Occipital lobe (tissue), 1 donor: ENCODE measurements at regions not wholly inside any gene's neighbourhood (a gene's known extent, or its start where the extent isn't known, plus 50 kb on each side); places are given as distances from the start of the nearest gene placed in this dataset.

Experiments used
- DNase-seq: peaks from one replicate; lab custom pipeline; 2025; lab: John Stamatoyannopoulos, UW

- DNase-seq, result no peak
These were observed 724.5 kb downstream of the NCAM2 start for GRCh38 chr21:21722731-21723130.

- no peak for DNase-seq
These were observed 732.3 kb downstream of the NCAM2 start for GRCh38 chr21:21730512-21730911.

DNA sequence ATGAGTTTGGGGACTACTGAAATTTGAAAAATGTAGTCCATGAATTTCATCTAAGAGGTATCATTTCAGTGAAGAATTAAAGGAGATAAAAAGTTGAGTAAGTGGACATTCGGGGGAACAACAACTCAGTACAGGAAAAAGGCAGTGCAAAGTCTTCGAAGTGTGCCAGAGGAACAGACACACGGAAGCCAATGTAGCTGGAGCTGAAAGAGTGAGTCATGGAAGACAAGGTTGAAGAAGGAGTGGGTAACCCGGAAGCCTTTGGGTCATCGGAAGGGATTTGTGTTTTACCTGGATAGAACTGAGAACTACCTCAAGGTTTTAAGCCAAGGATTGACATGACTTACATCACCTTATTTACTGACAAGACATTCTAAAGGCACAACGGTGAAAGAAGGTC lies 733.4 kb downstream of the NCAM2 start:
- no peak for DNase-seq

- DNase-seq, result no peak
These were observed 735.9 kb downstream of the NCAM2 start for GRCh38 chr21:21734088-21734487.

DNA sequence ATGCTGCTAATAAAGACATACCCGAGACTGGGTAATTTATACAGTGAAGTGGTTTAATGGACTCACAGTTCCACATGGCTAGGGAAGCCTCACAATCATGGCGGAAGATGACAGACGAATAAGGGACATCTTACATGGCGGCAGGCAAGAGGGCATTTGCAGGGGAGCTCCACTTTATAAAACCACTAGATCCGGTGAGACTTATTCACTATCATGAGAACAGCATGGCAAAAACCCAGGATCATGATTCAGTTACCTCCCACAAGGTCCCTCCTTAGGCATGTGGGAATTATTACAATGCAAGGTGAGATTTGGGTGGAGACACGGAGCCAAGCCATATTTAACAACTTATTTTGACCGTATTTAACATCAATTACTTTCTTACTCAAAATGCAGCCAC lies 739.0 kb downstream of the NCAM2 start:
- no peak for DNase-seq

DNA sequence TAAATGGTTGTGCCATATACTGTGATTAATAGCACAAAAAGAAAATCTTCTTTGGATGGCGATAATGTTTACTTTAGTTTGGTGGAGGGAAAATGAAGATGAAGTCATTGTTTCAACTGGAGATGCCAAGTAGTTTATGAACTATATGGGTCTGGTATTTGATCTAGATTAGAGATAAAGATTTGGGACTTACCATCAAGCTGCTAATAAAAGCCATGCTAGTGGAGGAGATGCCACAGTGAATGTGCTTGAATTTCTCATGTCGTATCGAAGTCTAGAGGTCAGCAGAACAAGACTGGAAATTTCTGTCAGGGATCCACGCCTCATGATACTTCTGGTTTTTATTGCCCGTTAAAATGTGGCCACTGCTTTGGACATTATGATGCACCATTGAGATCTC lies 742.0 kb downstream of the NCAM2 start:
- no peak for DNase-seq

DNA sequence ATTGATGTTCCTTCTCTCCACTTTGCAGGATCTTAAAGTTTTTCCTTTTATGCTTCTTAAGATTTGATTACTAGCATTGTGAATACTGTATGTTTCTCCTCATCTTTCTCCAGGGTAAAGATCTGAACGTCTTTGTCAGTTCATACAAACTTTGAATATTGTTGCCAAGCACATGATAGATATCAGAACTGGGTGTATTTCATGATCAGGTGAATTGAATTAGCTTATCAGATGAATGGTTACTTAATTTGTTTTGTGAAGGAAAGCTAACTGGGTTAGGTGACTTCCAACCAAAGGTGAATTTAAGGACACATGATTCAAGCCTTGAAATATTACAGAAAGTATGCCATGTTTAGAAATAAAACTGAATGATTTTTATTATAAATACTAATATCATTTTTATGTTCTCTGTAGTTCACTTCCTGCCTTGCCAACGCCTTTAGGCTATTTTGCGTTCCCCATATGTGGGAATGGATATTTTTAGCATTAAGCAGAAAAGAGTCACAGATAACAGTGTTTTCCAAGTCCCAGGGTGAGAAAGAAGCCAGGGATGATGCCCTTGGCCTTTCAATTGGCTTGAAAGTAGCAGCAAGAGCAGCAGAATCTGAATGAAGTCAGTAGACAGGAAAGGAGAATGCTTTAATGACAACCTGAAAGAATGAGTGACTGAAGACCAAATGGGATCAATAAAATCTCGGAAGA lies 752.1 kb downstream of the NCAM2 start:
- DNase-seq, result no peak

- no peak for DNase-seq
These were observed 753.1 kb downstream of the NCAM2 start for GRCh38 chr21:21751286-21751685.

DNA sequence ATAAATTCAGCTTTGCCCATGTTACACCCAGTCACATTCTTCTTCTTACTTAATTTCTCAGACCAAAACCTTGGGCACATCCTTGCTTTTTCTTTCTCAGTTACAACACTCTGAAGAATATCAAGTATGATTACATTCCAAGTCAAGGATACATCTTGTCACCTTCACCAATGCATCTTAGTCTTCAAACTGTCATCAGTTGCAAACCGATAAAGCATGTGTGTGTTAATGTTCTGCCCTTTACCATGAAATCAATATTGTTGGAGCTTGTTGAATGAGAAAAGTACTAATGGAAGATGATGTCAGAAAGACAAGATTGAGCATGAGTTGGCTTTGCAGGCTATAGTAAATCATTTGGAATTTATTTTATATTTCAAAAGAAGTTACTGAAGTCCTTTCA lies 764.6 kb downstream of the NCAM2 start:
- DNase-seq, result no peak

- DNase-seq, result no peak
These were observed 766.1 kb downstream of the NCAM2 start for GRCh38 chr21:21764281-21764680.

DNA sequence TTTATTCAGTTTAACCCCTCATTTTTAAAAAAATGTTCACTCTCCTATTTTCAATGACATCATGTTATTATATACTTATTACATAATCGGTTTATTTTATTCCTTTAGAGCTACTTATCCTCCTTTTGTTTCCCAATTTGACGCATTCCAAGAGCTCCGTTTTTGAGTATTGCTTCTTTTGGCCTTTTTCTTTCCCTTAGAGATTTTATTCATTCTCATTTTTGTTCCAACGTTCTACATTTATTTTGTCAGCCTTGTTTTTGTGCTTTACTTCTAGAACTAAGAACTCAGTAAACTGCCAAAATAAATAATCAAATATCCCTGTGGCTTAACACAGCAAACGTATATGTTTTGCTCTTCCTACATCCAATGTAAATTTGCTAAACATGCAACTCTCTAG lies 769.1 kb downstream of the NCAM2 start:
- DNase-seq, result no peak

DNA sequence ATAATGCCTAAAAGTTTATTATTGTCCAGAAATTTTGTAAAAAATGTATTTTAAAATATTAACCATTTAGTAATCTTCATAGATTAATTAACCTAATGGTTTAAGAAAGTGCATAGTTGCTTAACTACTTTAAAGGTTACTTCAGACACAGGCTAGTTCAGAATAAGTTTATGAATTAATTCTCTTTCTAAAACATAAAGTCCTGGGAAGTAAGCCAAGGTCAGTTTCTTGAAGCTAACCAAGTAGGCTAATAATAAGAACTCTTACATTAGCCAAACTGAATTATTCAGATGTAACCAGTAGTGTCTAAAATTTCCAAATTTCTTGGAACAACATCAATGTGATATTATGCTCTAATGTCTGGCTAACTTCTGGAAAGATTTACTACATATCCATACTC lies 790.4 kb downstream of the NCAM2 start:
- DNase-seq, result no peak

DNA sequence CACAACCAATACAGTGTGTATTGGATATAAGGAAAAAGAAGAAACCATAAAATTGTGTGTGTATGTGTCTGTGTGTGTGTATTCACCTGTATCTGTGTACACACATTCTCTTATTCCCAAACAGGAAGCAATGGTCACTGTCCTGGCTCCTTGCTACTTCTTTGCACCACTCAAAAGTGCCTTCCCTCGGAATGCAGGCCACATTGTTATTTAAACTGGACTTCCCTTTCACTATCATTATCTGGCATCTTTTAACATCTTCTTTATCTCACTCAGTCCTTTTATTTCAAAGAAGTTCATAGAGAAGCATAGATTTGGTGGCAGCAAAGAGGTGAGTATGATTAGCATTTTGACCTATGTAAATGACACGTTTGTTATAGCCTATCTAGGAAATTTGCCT lies 803.7 kb downstream of the NCAM2 start:
- DNase-seq, result no peak

GRCh38 chr21:21806711-21807597 lies 808.7 kb downstream of the NCAM2 start:
- DNase-seq, result no peak

DNA sequence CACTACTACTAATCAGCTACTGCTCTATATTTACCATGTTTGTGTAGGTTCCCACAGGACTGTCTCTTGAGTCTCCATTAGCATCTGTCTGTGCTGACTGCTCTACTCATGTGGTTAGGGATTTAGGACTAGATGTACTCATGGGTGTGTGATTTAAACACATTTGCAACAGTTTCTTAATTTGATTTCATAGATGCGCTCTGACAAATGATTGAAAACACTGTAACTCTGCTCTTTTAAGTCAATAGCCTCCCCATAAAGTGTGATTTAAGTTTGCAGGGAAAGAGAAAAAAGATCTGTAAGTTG lies 809.3 kb downstream of the NCAM2 start:
- no peak for DNase-seq

GRCh38 chr21:21813289-21813688 lies 815.1 kb downstream of the NCAM2 start:
- DNase-seq, result no peak

GRCh38 chr21:21813934-21814333 lies 815.7 kb downstream of the NCAM2 start:
- no peak for DNase-seq

DNA sequence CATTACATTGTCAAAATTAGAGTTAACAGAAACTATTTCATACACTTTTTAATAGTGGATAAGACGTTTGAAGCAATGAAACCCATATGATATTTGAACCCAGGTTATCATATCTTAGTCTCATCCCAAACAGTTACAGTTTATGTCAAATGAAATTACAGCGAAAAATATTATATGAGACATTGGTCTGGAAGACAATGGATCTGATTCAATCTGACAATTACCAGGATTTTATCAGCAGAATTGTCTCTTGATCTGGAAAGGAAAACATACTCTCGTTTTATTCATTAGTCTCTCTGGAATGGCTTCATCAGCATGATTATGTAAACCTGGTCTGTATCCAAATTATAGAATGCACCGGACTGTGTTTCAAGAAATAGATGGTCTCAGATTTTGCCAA lies 818.6 kb downstream of the NCAM2 start:
- DNase-seq, result no peak

DNA sequence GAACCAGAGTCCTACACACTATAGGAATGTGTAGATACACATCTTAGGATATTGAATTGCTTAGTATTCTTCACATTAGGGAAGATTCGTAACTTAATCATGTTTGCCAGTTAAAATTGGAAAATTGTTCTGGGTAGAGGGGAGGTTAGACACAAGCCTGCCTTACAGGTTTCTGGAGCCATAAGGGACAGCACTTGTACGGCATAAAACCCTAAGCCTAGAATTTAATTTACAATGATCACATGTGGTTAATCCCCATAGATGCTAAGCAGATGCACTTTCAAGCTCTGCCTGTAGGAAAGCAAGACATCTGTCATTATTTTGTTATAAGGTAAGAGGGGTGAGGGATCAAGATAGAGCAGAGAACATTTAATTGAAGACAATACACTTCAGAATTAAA lies 820.7 kb downstream of the NCAM2 start:
- DNase-seq, result no peak

GRCh38 chr21:21828130-21828529 lies 829.9 kb downstream of the NCAM2 start:
- no peak for DNase-seq

DNA sequence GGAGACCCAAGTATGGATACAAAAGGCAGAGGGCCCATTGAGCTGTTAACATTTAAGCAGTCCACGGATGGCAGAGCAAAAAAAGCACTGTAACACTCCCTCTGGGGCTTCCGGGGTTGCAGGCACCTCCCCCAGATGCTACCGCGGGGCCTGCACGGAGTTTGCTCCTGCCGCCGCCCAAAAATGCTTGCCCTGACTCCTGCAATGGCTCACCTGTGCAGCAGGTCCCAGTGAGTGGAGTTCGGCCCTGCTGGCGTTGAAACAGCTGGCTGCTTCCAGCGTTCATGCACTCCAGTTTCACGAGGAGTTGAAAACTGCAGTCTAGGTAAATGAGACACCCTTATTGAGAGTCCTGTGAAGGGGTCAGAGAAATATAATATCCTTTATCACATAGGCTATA lies 832.8 kb downstream of the NCAM2 start:
- DNase-seq, result no peak

- no peak for DNase-seq
These were observed 847.7 kb downstream of the NCAM2 start for GRCh38 chr21:21845901-21846300.

GRCh38 chr21:21851205-21851604 lies 853.0 kb downstream of the NCAM2 start:
- no peak for DNase-seq
